ENCODE measurements at regions not wholly inside any gene's neighbourhood (a gene's known extent, or its start where the extent isn't known, plus 50 kb on each side); places are given as distances from the start of the nearest gene placed in this dataset.

- TF ChIP-seq POLR2A (IDR thresholded peaks at IDR 0.05) (no peak), CTCF (IDR thresholded peaks at IDR 0.05) (no peak)
Measured at GRCh38 chr12:61111218-61111617, 1149.0 kb upstream of the USP15 start.

Measured in breast epithelium (tissue), 3 donors.